ENCODE measurements at regions not wholly inside any gene's neighbourhood (a gene's known extent, or its start where the extent isn't known, plus 50 kb on each side); places are given as distances from the start of the nearest gene placed in this dataset.

DNA sequence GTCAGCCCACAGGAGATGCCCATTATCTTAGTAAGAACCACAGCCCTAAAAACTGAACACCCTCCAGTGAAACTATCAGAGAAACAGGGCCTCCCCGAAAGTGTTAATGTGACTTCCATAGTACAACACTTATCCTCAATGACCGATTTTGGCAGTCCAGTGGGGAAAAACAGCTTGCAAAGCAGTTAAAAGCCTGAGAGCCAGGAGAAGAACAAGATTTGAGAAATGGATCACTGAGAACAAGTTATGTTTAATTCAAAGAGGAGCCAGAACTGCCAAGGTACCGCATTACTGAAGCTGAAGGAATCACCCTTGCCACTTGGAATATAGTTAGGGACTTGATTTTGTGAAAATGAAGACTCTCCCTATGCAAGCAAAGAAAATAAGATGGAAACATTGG, 236.9 kb downstream of the QKI start:
- DNase-seq (ENCODE audit: unreplicated experiment) = no peak
- no peaks in the 10 kb centered on the region for H3K9me3 Mint-ChIP-seq (ENCODE audit: unreplicated experiment)
- H3K27me3 Mint-ChIP-seq (ENCODE audit: insufficient read depth, unreplicated experiment) = no peaks in the 10 kb centered on the region
- no peak overlapping the region for H3K4me3 Mint-ChIP-seq (ENCODE audit: unreplicated experiment)
- no peaks in the 10 kb centered on the region for H3K36me3 Mint-ChIP-seq (ENCODE audit: insufficient read depth, unreplicated experiment)
- intact Hi-C loops (cut with micrococcal nuclease) = no loop called here
- no peak overlapping the region for H3K27ac Mint-ChIP-seq (ENCODE audit: low read depth, unreplicated experiment)
- ChIA-PET CTCF (interaction anchor here (0.6 kb wide), 1 partner anchor 203 kb away, joined by 3 read pairs; no protein-coding TSS in a partner anchor), POLR2A (no interaction called here)
- TF ChIP-seq, protein P1, sequence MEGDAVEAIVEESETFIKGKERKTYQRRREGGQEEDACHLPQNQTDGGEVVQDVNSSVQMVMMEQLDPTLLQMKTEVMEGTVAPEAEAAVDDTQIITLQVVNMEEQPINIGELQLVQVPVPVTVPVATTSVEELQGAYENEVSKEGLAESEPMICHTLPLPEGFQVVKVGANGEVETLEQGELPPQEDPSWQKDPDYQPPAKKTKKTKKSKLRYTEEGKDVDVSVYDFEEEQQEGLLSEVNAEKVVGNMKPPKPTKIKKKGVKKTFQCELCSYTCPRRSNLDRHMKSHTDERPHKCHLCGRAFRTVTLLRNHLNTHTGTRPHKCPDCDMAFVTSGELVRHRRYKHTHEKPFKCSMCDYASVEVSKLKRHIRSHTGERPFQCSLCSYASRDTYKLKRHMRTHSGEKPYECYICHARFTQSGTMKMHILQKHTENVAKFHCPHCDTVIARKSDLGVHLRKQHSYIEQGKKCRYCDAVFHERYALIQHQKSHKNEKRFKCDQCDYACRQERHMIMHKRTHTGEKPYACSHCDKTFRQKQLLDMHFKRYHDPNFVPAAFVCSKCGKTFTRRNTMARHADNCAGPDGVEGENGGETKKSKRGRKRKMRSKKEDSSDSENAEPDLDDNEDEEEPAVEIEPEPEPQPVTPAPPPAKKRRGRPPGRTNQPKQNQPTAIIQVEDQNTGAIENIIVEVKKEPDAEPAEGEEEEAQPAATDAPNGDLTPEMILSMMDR (IDR thresholded peaks at IDR 0.05; ENCODE audit: unreplicated experiment) = no peak
- peaks cover 6% of the 10 kb centered on the region for H3K4me1 Mint-ChIP-seq (ENCODE audit: insufficient read depth, unreplicated experiment)
- BruUV-seq (replicated peaks) = no TSS peak

DNA sequence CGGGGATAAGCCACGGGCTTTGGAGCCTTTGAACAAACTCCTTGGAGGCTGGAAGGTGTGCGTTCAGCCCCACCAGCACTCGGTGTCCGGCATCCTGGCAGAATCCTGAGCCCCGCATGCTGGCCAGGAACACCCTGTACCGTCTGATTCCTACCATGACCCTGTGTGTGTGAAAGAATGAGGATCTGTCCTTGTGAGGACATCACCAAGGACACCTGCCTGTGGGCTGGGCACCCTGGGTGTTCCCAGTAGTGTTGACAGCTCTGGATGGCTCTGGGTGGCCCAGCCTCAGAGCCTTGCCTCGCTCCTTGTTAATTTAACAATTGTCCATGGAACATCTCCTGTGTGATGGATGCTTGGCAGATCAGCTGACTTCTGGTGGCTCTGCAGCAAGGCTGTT, 234.3 kb downstream of the QKI start:
- no peak for DNase-seq (ENCODE audit: unreplicated experiment)
- TF ChIP-seq, protein P1 (IDR thresholded peaks at IDR 0.05; ENCODE audit: unreplicated experiment) = no peak
- intact Hi-C loops (cut with micrococcal nuclease) = no loop called here
- Mint-ChIP-seq H3K27me3 (ENCODE audit: insufficient read depth, unreplicated experiment) (no peaks in the 10 kb centered on the region), H3K36me3 (ENCODE audit: insufficient read depth, unreplicated experiment) (no peaks in the 10 kb centered on the region), H3K4me1 (ENCODE audit: insufficient read depth, unreplicated experiment) (peaks cover 17% of the 10 kb centered on the region), H3K27ac (ENCODE audit: low read depth, unreplicated experiment) (no peak overlapping the region), H3K4me3 (ENCODE audit: unreplicated experiment) (no peak overlapping the region), H3K9me3 (ENCODE audit: unreplicated experiment) (no peaks in the 10 kb centered on the region)
- ChIA-PET CTCF (no interaction called here), POLR2A (no interaction called here)
- BruUV-seq (replicated peaks) = no TSS peak

DNA sequence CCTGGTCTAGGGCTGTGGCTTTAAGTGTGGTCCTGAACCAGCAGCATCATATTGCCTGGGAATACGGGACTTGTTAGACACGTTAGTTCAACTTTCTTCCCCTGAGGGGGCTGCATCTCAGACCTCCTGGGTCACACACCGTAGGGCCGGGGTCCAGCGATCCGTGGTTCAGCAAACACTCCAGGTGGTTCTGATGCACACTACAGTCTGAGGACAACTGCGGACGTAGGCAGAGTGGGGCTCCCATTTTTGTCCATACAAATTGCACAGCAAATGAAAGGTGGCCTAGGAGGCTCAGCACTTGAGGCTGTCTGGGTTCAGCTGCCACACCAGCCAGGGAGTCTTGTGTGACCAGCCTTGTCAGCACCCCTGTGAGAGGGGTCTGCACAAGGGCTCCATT, 233.1 kb downstream of the QKI start:
- no peak overlapping the region for H3K27ac Mint-ChIP-seq (ENCODE audit: low read depth, unreplicated experiment)
- no peaks in the 10 kb centered on the region for H3K27me3 Mint-ChIP-seq (ENCODE audit: insufficient read depth, unreplicated experiment)
- POLR2A ChIA-PET = no interaction called here
- no peak overlapping the region for H3K4me3 Mint-ChIP-seq (ENCODE audit: unreplicated experiment)
- intact Hi-C loops (cut with micrococcal nuclease) = no loop called here
- TF ChIP-seq, protein P1 (IDR thresholded peaks at IDR 0.05; ENCODE audit: unreplicated experiment) = no peak
- CTCF ChIA-PET = no interaction called here
- no peak for DNase-seq (ENCODE audit: unreplicated experiment)
- no peaks in the 10 kb centered on the region for H3K9me3 Mint-ChIP-seq (ENCODE audit: unreplicated experiment)
- no TSS peak for BruUV-seq (replicated peaks)
- H3K4me1 Mint-ChIP-seq (ENCODE audit: insufficient read depth, unreplicated experiment) = peaks cover 17% of the 10 kb centered on the region
- no peaks in the 10 kb centered on the region for H3K36me3 Mint-ChIP-seq (ENCODE audit: insufficient read depth, unreplicated experiment)

DNA sequence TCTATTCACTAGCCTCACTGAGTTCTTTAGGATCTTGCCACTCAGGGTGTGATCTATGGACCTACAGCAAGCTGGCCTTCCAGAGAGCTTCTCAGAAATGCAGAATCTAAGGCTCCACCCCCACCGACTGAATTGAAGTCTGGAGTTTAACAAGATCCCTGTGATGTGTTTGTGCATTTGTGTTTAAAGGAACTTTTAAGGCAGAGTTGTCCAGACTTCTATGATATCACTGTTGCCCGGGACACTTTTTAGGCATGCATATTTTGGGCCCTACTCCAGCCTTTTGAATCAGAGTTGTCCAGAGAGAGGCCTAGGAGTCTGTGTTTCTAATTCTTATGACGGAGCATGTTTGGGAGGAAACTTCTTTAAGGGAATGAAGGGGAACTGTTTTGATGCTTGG, 232.3 kb downstream of the QKI start:
- H3K4me3 Mint-ChIP-seq (ENCODE audit: unreplicated experiment) = no peak overlapping the region
- CTCF ChIA-PET = no interaction called here
- intact Hi-C loops (cut with micrococcal nuclease) = no loop called here
- TF ChIP-seq, protein P1 (IDR thresholded peaks at IDR 0.05; ENCODE audit: unreplicated experiment) = no peak
- no peaks in the 10 kb centered on the region for H3K9me3 Mint-ChIP-seq (ENCODE audit: unreplicated experiment)
- BruUV-seq (replicated peaks) = no TSS peak
- H3K27me3 Mint-ChIP-seq (ENCODE audit: insufficient read depth, unreplicated experiment) = no peaks in the 10 kb centered on the region
- H3K27ac Mint-ChIP-seq (ENCODE audit: low read depth, unreplicated experiment) = no peak overlapping the region
- POLR2A ChIA-PET = interaction anchor here (1.4 kb wide), 1 partner anchor 61 kb away, joined by 4 read pairs; no protein-coding TSS in a partner anchor
- H3K36me3 Mint-ChIP-seq (ENCODE audit: insufficient read depth, unreplicated experiment) = no peaks in the 10 kb centered on the region
- H3K4me1 Mint-ChIP-seq (ENCODE audit: insufficient read depth, unreplicated experiment) = peaks cover 14% of the 10 kb centered on the region
- no peak for DNase-seq (ENCODE audit: unreplicated experiment)
